Mesothelial cell of epicardium (in vitro differentiated cells): ENCODE measurements at regions not wholly inside any gene's neighbourhood (a gene's known extent, or its start where the extent isn't known, plus 50 kb on each side); places are given as distances from the start of the nearest gene placed in this dataset.

Experiments used
- DNase-seq, 2 experiments: peaks; one replicate each; pipeline ENCODE4 v3.0.0; 2021; ENCODE audit warnings: low spot score in 2 of 2; ENCODE audit not compliant: unreplicated experiment in 2 of 2
- H3K27ac Mint-ChIP-seq: 2 replicates; pipeline ENCODE4 v1.8.0; 2021; ENCODE audit warnings: mixed read lengths
- H3K27me3 Mint-ChIP-seq: 2 replicates; pipeline ENCODE4 v1.8.0; 2021; ENCODE audit warnings: low read depth, mixed read lengths
- H3K36me3 Mint-ChIP-seq: 2 replicates; pipeline ENCODE4 v1.8.0; 2021; ENCODE audit warnings: mixed read lengths
- H3K4me1 Mint-ChIP-seq: 2 replicates; pipeline ENCODE4 v1.8.0; 2021; ENCODE audit warnings: mixed read lengths
- H3K4me3 Mint-ChIP-seq: 2 replicates; pipeline ENCODE4 v1.8.0; 2021; ENCODE audit warnings: mild to moderate bottlenecking, moderate library complexity, mixed read lengths
- H3K9me3 Mint-ChIP-seq: 2 replicates; pipeline ENCODE4 v1.8.0; 2021; ENCODE audit warnings: mixed read lengths
- CTCF ChIP-seq: fragments of 200-600 bp; sonication (generic); IDR thresholded peaks from one replicate; pipeline ENCODE4 v1.5.0; 2021; ENCODE audit warnings: antibody characterized with exemption; ENCODE audit not compliant: unreplicated experiment

DNA sequence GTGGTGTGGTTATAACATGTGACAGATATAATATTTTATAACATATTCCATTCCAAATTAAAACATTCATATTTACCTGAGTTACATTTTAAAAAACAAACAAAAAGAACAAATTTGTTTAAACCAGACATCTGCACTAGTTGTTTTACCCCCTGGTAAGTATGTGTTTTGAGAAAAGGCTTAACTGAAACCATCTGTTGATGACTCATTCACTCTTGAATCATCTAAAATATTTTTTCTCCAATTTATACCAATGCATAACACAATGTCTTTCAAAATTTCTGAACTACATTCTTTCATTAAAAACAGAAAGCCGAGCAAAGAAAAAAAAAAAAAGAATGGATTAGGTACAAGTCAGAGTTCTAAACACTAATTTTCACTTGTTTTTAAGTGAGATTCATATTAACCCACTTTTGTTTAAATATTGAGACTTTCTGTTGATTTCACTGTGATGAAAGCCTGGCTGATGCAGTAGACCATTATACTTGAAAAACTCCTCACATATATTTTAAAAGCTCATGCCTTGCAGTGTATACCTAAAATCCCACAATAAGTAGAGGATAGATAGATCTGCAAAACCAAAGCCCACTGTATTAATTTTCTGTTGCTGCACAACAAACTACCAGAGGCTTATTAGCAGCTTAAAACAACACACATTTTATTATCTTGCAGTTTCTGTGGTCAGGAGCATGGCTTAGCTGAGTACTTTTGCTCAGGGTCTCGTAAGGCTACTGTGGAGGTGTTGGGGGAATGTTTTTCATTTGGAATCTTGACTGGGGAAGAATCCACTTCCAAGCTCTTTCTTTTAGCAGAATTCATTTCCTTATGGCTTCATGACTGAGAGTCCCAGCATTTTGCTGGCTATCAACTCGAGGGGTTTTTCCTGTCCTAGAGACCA lies 221.5 kb downstream of the PCDH18 start:
- Mint-ChIP-seq H3K27ac (peak overlapping the region; percentile 89), H3K36me3 (no peaks in the 10 kb centered on the region), H3K27me3 (no peaks in the 10 kb centered on the region), H3K9me3 (peaks cover 6% of the 10 kb centered on the region), H3K4me1 (peaks cover 30% of the 10 kb centered on the region), H3K4me3 (no peak overlapping the region)
- no peak for DNase-seq
- TF ChIP-seq CTCF, result no peak

- TF ChIP-seq CTCF, result no peak
- Mint-ChIP-seq H3K27me3 (no peaks in the 10 kb centered on the region), H3K27ac (peak overlapping the region; percentile 89), H3K4me3 (no peak overlapping the region), H3K36me3 (no peaks in the 10 kb centered on the region), H3K4me1 (peaks cover 30% of the 10 kb centered on the region), H3K9me3 (peaks cover 6% of the 10 kb centered on the region)
- no peak for DNase-seq
Measured at GRCh38 chr4:137310166-137310565, 222.1 kb downstream of the PCDH18 start.

DNA sequence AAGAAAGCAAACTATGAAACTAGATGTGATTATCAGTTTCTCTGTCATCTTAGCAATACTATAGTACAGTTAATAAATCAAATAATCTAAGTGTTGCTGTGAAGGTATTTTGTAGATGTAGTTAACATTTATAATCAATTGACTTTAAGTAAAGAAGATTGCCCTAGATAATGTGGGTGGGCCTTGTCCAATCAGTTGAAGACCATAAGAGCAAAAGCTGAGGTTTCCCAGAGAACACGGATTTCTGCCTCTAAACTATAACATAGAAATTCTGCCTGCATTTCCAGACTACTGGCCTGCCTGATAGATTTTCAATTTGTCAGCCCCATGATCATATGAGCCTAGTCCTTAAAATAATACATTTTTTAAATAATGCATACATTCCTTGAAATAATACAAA lies 222.9 kb downstream of the PCDH18 start:
- no peak overlapping the region for H3K27ac Mint-ChIP-seq
- peaks cover 30% of the 10 kb centered on the region for H3K4me1 Mint-ChIP-seq

DNA sequence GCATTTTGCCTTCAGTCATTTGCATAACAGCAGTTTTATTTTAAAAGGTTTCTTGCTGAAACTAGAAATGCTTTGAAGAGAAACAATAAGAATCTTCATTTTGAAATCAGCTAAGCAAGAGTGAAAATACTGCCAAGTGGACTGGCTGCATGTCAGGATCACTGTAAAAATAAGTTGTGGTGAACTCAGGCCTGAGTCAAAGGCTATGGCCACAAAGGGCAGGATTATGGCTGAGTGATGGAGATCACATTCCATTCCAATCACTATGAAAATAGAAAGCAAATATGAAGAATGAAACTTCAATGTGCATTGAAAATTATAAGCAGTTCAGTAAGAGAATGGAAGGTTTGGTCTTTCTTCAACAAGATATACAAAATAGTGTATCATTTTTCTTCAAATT lies 224.5 kb downstream of the PCDH18 start:
- no peak for DNase-seq
- Mint-ChIP-seq H3K9me3 (no peaks in the 10 kb centered on the region), H3K4me3 (no peak overlapping the region), H3K36me3 (no peaks in the 10 kb centered on the region), H3K27me3 (no peaks in the 10 kb centered on the region), H3K27ac (no peak overlapping the region), H3K4me1 (peaks cover 30% of the 10 kb centered on the region)
- no peak for TF ChIP-seq CTCF

More for the DNA sequence above, 222.9 kb downstream of the PCDH18 start:
- DNase-seq, result no peak
- H3K4me3 Mint-ChIP-seq, result no peak overlapping the region
- H3K36me3 Mint-ChIP-seq, result no peaks in the 10 kb centered on the region
- peaks cover 1% of the 10 kb centered on the region for H3K9me3 Mint-ChIP-seq
- TF ChIP-seq CTCF, result no peak
- no peaks in the 10 kb centered on the region for H3K27me3 Mint-ChIP-seq

DNA sequence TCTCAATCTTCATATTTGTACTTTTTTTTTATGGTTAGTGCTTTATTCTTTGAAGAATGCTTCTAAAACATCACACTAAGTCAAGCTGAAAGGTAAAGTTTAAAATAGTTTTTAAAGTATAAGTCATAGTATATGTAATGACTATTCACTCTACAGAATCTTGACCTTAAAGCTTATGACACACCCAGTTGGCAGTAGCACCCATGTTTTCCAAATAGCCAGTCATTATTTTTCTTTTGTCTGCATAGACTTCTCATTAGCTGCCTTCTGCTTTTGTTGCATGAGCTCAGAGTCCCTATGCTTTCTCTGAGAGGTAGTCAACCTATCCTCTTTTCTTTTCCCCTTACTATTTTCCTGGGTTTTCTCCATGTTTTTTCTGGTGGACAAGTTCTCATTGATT lies 231.5 kb downstream of the PCDH18 start:
- Mint-ChIP-seq H3K9me3 (peaks cover 9% of the 10 kb centered on the region), H3K4me3 (no peak overlapping the region), H3K27ac (peak overlapping the region; percentile 5), H3K27me3 (no peaks in the 10 kb centered on the region), H3K4me1 (peaks cover 7% of the 10 kb centered on the region), H3K36me3 (no peaks in the 10 kb centered on the region)
- no peak for TF ChIP-seq CTCF
- DNase-seq, result no peak
